ENCODE measurements at regions not wholly inside any gene's neighbourhood (a gene's known extent, or its start where the extent isn't known, plus 50 kb on each side); places are given as distances from the start of the nearest gene placed in this dataset.

DNA sequence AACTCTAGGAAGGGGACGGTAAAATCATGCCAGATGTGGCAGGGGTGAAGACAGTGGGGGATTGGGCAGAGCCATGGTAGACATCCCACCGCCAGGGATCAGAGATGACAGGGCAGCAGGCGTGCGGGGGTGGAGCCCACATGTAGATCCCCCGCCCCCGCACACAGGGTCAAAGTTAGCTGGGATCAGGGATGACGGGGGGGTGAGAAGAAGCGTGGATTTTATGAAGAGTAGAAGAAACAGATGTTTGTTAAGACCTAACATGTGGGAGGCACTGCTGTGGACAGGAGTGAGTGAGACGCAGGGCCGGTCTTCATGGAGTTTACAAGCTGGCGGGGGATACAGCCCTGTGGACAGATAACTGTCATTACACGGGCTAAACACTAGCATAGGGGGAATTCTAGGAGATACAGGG, 154.0 kb upstream of the KLF14 start:
- no peaks in the 10 kb centered on the region for H3K27me3 ChIP-seq (replicated peaks in 1 of 2; ENCODE audit: control insufficient read depth in 2 of 2, extremely low read depth in 1 of 2, insufficient read depth in 2 of 2, low read length in 1 of 2)
- 94% methylated on average over 12 of the region's 12 CpGs for WGBS (ENCODE audit: insufficient coverage)
- DNase-seq, result no peak
- Mint-ChIP-seq H3K27me3 (no peaks in the 10 kb centered on the region), H3K36me3 (peaks cover 53% of the 10 kb centered on the region), H3K9me3 (no peaks in the 10 kb centered on the region), H3K4me1 (peaks cover 18 to 47% (median 44%) of the 10 kb centered on the region in 3 donors), H3K27ac (peak overlapping the region; percentile 24 to 38), H3K4me3 (no peak overlapping the region)
- ATAC-seq (replicated peaks in 1 of 4), result no peak
- H3K9me3 ChIP-seq, result no peaks in the 10 kb centered on the region
- peaks cover 0 to 74% of the 10 kb centered on the region in 2 donors for H3K36me3 ChIP-seq (ENCODE audit: control insufficient read depth in 2 of 2, extremely low read depth in 1 of 2, insufficient read depth in 1 of 2, low read length in 1 of 2)
- ChIA-PET POLR2A (interaction anchor here in 1 of 2 donors (0.6 kb wide), 1 partner anchor 123 kb away, joined by 9 read pairs; no protein-coding TSS in a partner anchor), CTCF (interaction anchor here in 1 of 2 donors (0.6 kb wide), 1 partner anchor 12 kb away, joined by 3 read pairs; no protein-coding TSS in a partner anchor)
- H3K4me3 ChIP-seq (ENCODE audit: control insufficient read depth in 1 of 2, extremely low read depth in 1 of 2, low read length in 1 of 2), result no peak overlapping the region
- H3K4me1 ChIP-seq (ENCODE audit: control insufficient read depth in 1 of 2, extremely low read depth in 1 of 2, insufficient read depth in 2 of 2, low read length in 2 of 2), result peaks cover 0 to 12% of the 10 kb centered on the region in 2 experiments
- no peak overlapping the region for H3K27ac ChIP-seq (ENCODE audit: low read length)

DNA sequence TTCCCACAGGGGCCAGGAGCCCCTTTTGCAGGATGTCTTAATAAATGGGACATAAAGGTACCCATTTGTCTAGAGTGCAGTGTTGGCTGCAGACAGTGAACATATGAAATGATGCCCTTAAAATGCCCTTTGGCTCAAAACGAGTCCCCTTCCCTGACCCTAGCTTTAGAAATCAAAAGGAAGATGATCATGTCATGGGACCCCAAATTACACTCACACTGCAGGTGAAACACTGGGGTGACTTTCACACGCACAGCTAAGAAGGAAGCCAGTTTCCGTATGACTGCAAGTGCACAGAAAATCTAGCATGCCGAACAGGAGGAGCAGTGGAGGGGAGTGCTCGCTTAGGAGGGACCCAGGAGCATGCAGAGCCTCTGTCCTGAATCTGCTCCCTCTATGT, 154.5 kb upstream of the KLF14 start:
- Mint-ChIP-seq H3K27me3 (no peaks in the 10 kb centered on the region), H3K4me1 (peaks cover 19 to 48% (median 45%) of the 10 kb centered on the region in 3 donors), H3K9me3 (no peaks in the 10 kb centered on the region), H3K36me3 (peaks cover 48% of the 10 kb centered on the region), H3K27ac (peak overlapping the region in 1 of 2 donors; percentile 24), H3K4me3 (no peak overlapping the region)
- Histone ChIP-seq H3K27ac (ENCODE audit: low read length) (no peak overlapping the region), H3K4me1 (ENCODE audit: control insufficient read depth in 1 of 2, extremely low read depth in 1 of 2, insufficient read depth in 2 of 2, low read length in 2 of 2) (peaks cover 0 to 12% of the 10 kb centered on the region in 2 experiments), H3K4me3 (ENCODE audit: control insufficient read depth in 1 of 2, extremely low read depth in 1 of 2, low read length in 1 of 2) (no peak overlapping the region), H3K27me3 (replicated peaks in 1 of 2; ENCODE audit: control insufficient read depth in 2 of 2, extremely low read depth in 1 of 2, insufficient read depth in 2 of 2, low read length in 1 of 2) (no peaks in the 10 kb centered on the region), H3K9me3 (no peaks in the 10 kb centered on the region), H3K36me3 (ENCODE audit: control insufficient read depth in 2 of 2, extremely low read depth in 1 of 2, insufficient read depth in 1 of 2, low read length in 1 of 2) (peaks cover 0 to 71% of the 10 kb centered on the region in 2 donors)
- WGBS (ENCODE audit: insufficient coverage), result 80% methylated on average over 1 of the region's 5 CpGs
- POLR2A ChIA-PET, result interaction anchor here (0.6 kb wide), 4 partner anchors 44 to 125 kb away, joined by 3 to 9 read pairs (median 4); no protein-coding TSS in a partner anchor
- CTCF ChIA-PET, result interaction anchor here (0.6 to 0.7 kb wide), 5 partner anchors 11 to 523 kb away, joined by 3 to 4 read pairs (median 3); no protein-coding TSS in a partner anchor
- no peak for DNase-seq
- no peak for ATAC-seq (replicated peaks in 1 of 4)

DNA sequence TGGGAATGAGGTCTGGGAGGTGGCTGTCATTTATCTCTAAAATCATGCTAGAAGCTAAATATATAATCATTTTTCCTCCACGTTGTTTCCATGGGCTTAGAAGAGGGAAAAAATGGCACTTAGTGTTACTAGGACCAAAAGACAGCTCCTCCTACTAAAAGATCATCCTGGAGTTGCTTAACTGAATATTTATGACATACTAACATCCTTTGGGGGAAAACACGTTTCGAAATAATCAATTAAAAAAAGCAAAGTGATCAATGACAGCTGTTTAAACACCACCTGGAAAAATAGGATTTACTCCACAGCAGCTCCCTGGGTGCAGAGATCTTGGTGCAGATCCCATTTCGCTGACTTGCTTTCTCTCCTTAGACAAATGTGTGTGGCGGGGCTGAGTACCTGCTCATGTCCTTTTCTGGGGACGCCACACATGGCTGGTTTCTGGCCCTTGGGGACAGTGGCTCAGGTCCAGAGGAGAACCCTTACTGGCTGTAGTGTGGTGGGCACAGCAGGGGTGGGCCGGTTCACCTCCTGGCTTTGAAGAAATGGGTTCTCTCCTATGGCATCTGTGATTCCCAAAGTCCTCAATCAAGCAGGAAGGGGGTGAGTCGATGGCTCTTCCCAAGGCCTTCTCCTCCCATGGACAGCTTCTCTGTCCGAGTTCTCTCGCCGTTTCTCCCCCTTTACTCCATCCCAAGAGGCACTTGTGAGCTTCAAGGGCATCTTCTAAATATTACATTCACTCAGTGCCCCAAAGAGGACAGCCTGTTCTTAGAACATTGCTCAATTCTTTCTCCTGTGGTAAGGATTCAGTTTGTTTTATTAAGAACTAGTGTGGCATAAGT, 156.4 kb upstream of the KLF14 start:
- Mint-ChIP-seq H3K4me1 (peaks cover 34 to 59% (median 56%) of the 10 kb centered on the region in 3 donors), H3K27ac (peak overlapping the region in 1 of 2 donors; percentile 75), H3K9me3 (no peaks in the 10 kb centered on the region), H3K27me3 (no peaks in the 10 kb centered on the region), H3K36me3 (peaks cover 46% of the 10 kb centered on the region), H3K4me3 (no peak overlapping the region)
- CTCF ChIA-PET, result interaction anchor here (0.6 to 1.2 kb wide), 4 partner anchors 31 to 162 kb away, joined by 3 to 5 read pairs (median 3); no protein-coding TSS in a partner anchor
- Histone ChIP-seq H3K9me3 (no peaks in the 10 kb centered on the region), H3K4me3 (ENCODE audit: control insufficient read depth in 1 of 2, extremely low read depth in 1 of 2, low read length in 1 of 2) (no peak overlapping the region), H3K36me3 (ENCODE audit: control insufficient read depth in 2 of 2, extremely low read depth in 1 of 2, insufficient read depth in 1 of 2, low read length in 1 of 2) (peaks cover 0 to 57% of the 10 kb centered on the region in 2 donors), H3K27me3 (replicated peaks in 1 of 2; ENCODE audit: control insufficient read depth in 2 of 2, extremely low read depth in 1 of 2, insufficient read depth in 2 of 2, low read length in 1 of 2) (no peaks in the 10 kb centered on the region), H3K4me1 (ENCODE audit: control insufficient read depth in 1 of 2, extremely low read depth in 1 of 2, insufficient read depth in 2 of 2, low read length in 2 of 2) (peaks cover 3 to 23% of the 10 kb centered on the region in 2 experiments), H3K27ac (ENCODE audit: low read length) (no peak overlapping the region)
- WGBS (ENCODE audit: insufficient coverage), result 100% methylated on average over 6 of the region's 11 CpGs
- ATAC-seq (replicated peaks in 1 of 4) (no peak), DNase-seq (no peak)
- POLR2A ChIA-PET, result interaction anchor here (0.5 to 0.9 kb wide), 6 partner anchors 14 to 548 kb away, joined by 3 to 10 read pairs (median 4); no protein-coding TSS in a partner anchor

DNA sequence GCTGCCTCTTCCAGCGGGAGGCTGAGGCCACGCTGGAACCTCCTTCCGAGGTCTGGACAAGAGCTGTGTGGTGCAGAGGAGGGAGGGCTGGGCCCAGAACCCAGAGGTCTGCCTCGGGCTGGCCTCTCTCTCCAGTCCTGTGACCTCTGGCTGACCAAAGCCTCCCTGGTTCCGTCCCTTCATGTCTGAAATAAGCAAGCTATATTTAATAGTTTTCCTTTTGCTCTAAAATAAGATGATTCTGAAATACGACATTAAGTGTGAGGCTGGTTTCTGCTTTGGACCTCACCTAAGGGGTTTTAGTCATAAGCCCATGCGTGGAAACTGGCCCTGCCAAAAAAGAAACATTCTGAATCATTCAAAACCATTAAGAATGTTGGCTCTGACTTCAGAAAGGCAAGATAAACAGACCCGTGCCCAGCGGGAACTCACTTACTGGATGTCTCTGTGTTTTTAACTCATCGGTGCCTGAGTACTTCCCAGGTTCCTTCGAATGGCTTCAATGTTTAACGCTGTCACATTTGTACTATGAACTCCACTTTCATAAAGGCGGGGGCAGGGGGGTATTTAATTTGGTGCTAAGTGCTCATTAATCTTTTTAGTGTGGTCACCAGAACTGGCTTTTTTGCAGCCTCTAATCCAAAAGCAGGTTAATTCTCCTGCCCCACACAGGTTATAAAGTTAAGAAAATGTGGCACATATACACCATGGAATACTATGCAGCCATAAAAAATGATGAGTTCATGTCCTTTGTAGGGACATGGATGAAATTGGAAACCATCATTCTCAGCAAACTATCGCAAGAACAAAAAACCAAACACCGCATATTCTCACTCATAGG, 157.5 kb upstream of the KLF14 start:
- Histone ChIP-seq H3K36me3 (ENCODE audit: control insufficient read depth in 2 of 2, extremely low read depth in 1 of 2, insufficient read depth in 1 of 2, low read length in 1 of 2) (peaks cover 0 to 57% of the 10 kb centered on the region in 2 donors), H3K4me3 (ENCODE audit: control insufficient read depth in 1 of 2, extremely low read depth in 1 of 2, low read length in 1 of 2) (no peak overlapping the region), H3K27ac (ENCODE audit: low read length) (no peak overlapping the region), H3K27me3 (replicated peaks in 1 of 2; ENCODE audit: control insufficient read depth in 2 of 2, extremely low read depth in 1 of 2, insufficient read depth in 2 of 2, low read length in 1 of 2) (no peaks in the 10 kb centered on the region), H3K4me1 (ENCODE audit: control insufficient read depth in 1 of 2, extremely low read depth in 1 of 2, insufficient read depth in 2 of 2, low read length in 2 of 2) (peaks cover 3 to 32% of the 10 kb centered on the region in 2 experiments), H3K9me3 (no peaks in the 10 kb centered on the region)
- H3K27ac Mint-ChIP-seq, result peak overlapping the region in 1 of 2 donors; percentile 75
- 93% methylated on average over 6 of the region's 15 CpGs for WGBS (ENCODE audit: insufficient coverage)
- no peak for DNase-seq
- ChIA-PET POLR2A (interaction anchor here (0.6 to 0.8 kb wide), 5 partner anchors 13 to 547 kb away, joined by 3 to 5 read pairs (median 3); no protein-coding TSS in a partner anchor), CTCF (interaction anchor here (0.6 to 1.0 kb wide), 4 partner anchors 24 to 161 kb away, joined by 3 to 9 read pairs (median 4); no protein-coding TSS in a partner anchor)
- no peak for ATAC-seq (replicated peaks in 1 of 4)
- H3K36me3 Mint-ChIP-seq, result peaks cover 55% of the 10 kb centered on the region
- H3K9me3 Mint-ChIP-seq, result no peaks in the 10 kb centered on the region
- H3K4me1 Mint-ChIP-seq, result peaks cover 45 to 69% (median 60%) of the 10 kb centered on the region in 3 donors
- H3K4me3 Mint-ChIP-seq, result no peak overlapping the region
- H3K27me3 Mint-ChIP-seq, result no peaks in the 10 kb centered on the region

DNA sequence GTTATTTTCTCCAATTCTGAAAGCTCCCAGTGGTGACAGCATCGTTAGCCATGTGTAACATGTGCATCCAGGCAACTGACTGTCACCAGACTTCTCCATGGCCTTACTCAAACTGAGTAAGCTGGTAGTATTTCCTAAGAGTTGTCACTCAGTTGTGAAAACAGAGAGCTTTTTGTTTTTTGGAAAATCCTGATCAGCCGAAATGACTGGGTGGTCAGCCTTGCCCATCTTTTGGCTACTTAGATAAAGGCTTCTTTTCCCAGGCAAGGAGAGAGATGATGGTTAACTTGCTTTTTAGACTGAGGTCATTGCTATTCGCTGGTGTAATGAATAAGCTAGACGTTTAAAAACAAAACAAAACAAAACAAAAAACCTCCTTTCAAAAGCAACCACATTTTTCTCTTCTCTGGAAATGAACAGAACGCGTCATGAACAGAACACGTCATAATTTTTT, 159.5 kb upstream of the KLF14 start:
- no peaks in the 10 kb centered on the region for H3K27me3 Mint-ChIP-seq
- DNase-seq (no peak), ATAC-seq (replicated peaks in 1 of 4) (no peak)
- H3K4me3 Mint-ChIP-seq, result peak overlapping the region in 1 of 3 donors; percentile 71
- H3K36me3 Mint-ChIP-seq, result peaks cover 54% of the 10 kb centered on the region
- H3K27ac ChIP-seq (ENCODE audit: low read length), result no peak overlapping the region
- H3K4me1 Mint-ChIP-seq, result peaks cover 47 to 73% (median 65%) of the 10 kb centered on the region in 3 donors
- ChIA-PET CTCF (interaction anchor here in 1 of 2 donors (0.6 to 6.1 kb wide), 12 partner anchors 11 to 1765 kb away, joined by 3 to 78 read pairs (median 3); no protein-coding TSS in a partner anchor), POLR2A (interaction anchor here (0.5 to 0.9 kb wide), 6 partner anchors 54 to 405 kb away, joined by 3 to 7 read pairs (median 4); no protein-coding TSS in a partner anchor)
- H3K9me3 ChIP-seq, result no peaks in the 10 kb centered on the region
- H3K27ac Mint-ChIP-seq, result peak overlapping the region in 1 of 2 donors; percentile 87
- WGBS (ENCODE audit: insufficient coverage), result 67% methylated on average over 4 of the region's 7 CpGs
- H3K4me1 ChIP-seq (ENCODE audit: control insufficient read depth in 1 of 2, extremely low read depth in 1 of 2, insufficient read depth in 2 of 2, low read length in 2 of 2), result peaks cover 3 to 40% of the 10 kb centered on the region in 2 experiments
- peaks cover 0 to 44% of the 10 kb centered on the region in 2 donors for H3K36me3 ChIP-seq (ENCODE audit: control insufficient read depth in 2 of 2, extremely low read depth in 1 of 2, insufficient read depth in 1 of 2, low read length in 1 of 2)
- no peaks in the 10 kb centered on the region for H3K9me3 Mint-ChIP-seq
- no peak overlapping the region for H3K4me3 ChIP-seq (ENCODE audit: control insufficient read depth in 1 of 2, extremely low read depth in 1 of 2, low read length in 1 of 2)
- H3K27me3 ChIP-seq (replicated peaks in 1 of 2; ENCODE audit: control insufficient read depth in 2 of 2, extremely low read depth in 1 of 2, insufficient read depth in 2 of 2, low read length in 1 of 2), result no peaks in the 10 kb centered on the region

All from T-cell (primary cell).